ENCODE measurements at regions not wholly inside any gene's neighbourhood (a gene's known extent, or its start where the extent isn't known, plus 50 kb on each side); places are given as distances from the start of the nearest gene placed in this dataset.

GRCh38 chr13:75231235-75231634 is 250.7 kb downstream of the TBC1D4 start:
- Histone ChIP-seq H3K4me3 (ENCODE audit: control insufficient read depth in 1 of 2, extremely low read depth in 1 of 2, low read length in 1 of 2) (no peak overlapping the region), H3K27ac (ENCODE audit: low read length) (no peak overlapping the region), H3K4me1 (ENCODE audit: control insufficient read depth in 1 of 2, extremely low read depth in 1 of 2, insufficient read depth in 2 of 2, low read length in 2 of 2) (no peaks in the 10 kb centered on the region), H3K36me3 (ENCODE audit: control insufficient read depth in 2 of 2, extremely low read depth in 1 of 2, insufficient read depth in 1 of 2, low read length in 1 of 2) (no peaks in the 10 kb centered on the region), H3K27me3 (replicated peaks in 1 of 2; ENCODE audit: control insufficient read depth in 2 of 2, extremely low read depth in 1 of 2, insufficient read depth in 2 of 2, low read length in 1 of 2) (no peaks in the 10 kb centered on the region), H3K9me3 (no peaks in the 10 kb centered on the region)
- ChIA-PET CTCF (interaction anchor here in 1 of 2 donors (1.0 kb wide), 1 partner anchor 16 kb away, joined by 4 read pairs; no protein-coding TSS in a partner anchor), POLR2A (no interaction called here)
- no peak for DNase-seq
- no peaks in the 10 kb centered on the region for H3K4me1 Mint-ChIP-seq
- no peak for ATAC-seq (replicated peaks in 1 of 4)
- no peak overlapping the region for H3K4me3 Mint-ChIP-seq
- no peaks in the 10 kb centered on the region for H3K9me3 Mint-ChIP-seq
- H3K36me3 Mint-ChIP-seq, result no peaks in the 10 kb centered on the region
- no peak overlapping the region for H3K27ac Mint-ChIP-seq
- H3K27me3 Mint-ChIP-seq, result no peaks in the 10 kb centered on the region
- no CpG with 5 or more reads among the region's 1 CpG for WGBS (ENCODE audit: insufficient coverage)

GRCh38 chr13:75226733-75227435 is 255.1 kb downstream of the TBC1D4 start:
- no peaks in the 10 kb centered on the region for H3K9me3 Mint-ChIP-seq
- POLR2A ChIA-PET, result no interaction called here

GRCh38 chr13:75226092-75226491 is 255.9 kb downstream of the TBC1D4 start:
- no peak overlapping the region for H3K27ac Mint-ChIP-seq
- no peak overlapping the region for H3K27ac ChIP-seq (ENCODE audit: low read length)
- peaks cover 0 to 4% of the 10 kb centered on the region in 2 donors for H3K27me3 Mint-ChIP-seq
- no peaks in the 10 kb centered on the region for H3K27me3 ChIP-seq (replicated peaks in 1 of 2; ENCODE audit: control insufficient read depth in 2 of 2, extremely low read depth in 1 of 2, insufficient read depth in 2 of 2, low read length in 1 of 2)
- H3K36me3 ChIP-seq (ENCODE audit: control insufficient read depth in 2 of 2, extremely low read depth in 1 of 2, insufficient read depth in 1 of 2, low read length in 1 of 2), result no peaks in the 10 kb centered on the region
- no peak overlapping the region for H3K4me3 ChIP-seq (ENCODE audit: control insufficient read depth in 1 of 2, extremely low read depth in 1 of 2, low read length in 1 of 2)
- no peaks in the 10 kb centered on the region for H3K9me3 Mint-ChIP-seq
- POLR2A ChIA-PET, result no interaction called here
- no peaks in the 10 kb centered on the region for H3K4me1 Mint-ChIP-seq
- no peaks in the 10 kb centered on the region for H3K36me3 Mint-ChIP-seq
- H3K4me1 ChIP-seq (ENCODE audit: control insufficient read depth in 1 of 2, extremely low read depth in 1 of 2, insufficient read depth in 2 of 2, low read length in 2 of 2), result no peaks in the 10 kb centered on the region
- H3K4me3 Mint-ChIP-seq, result no peak overlapping the region
- WGBS (ENCODE audit: insufficient coverage), result 88% methylated on average over 8 of the region's 9 CpGs
- no peak for DNase-seq
- H3K9me3 ChIP-seq, result no peaks in the 10 kb centered on the region
- CTCF ChIA-PET, result interaction anchor here in 1 of 2 donors (0.9 kb wide), 1 partner anchor 10 kb away, joined by 3 read pairs; no protein-coding TSS in a partner anchor
- ATAC-seq (replicated peaks in 1 of 4), result no peak

More at GRCh38 chr13:75226733-75227435, 255.1 kb downstream of the TBC1D4 start:
- Histone ChIP-seq H3K4me3 (ENCODE audit: control insufficient read depth in 1 of 2, extremely low read depth in 1 of 2, low read length in 1 of 2) (no peak overlapping the region), H3K27me3 (replicated peaks in 1 of 2; ENCODE audit: control insufficient read depth in 2 of 2, extremely low read depth in 1 of 2, insufficient read depth in 2 of 2, low read length in 1 of 2) (no peaks in the 10 kb centered on the region), H3K27ac (ENCODE audit: low read length) (no peak overlapping the region), H3K36me3 (ENCODE audit: control insufficient read depth in 2 of 2, extremely low read depth in 1 of 2, insufficient read depth in 1 of 2, low read length in 1 of 2) (no peaks in the 10 kb centered on the region), H3K4me1 (ENCODE audit: control insufficient read depth in 1 of 2, extremely low read depth in 1 of 2, insufficient read depth in 2 of 2, low read length in 2 of 2) (no peaks in the 10 kb centered on the region), H3K9me3 (no peaks in the 10 kb centered on the region)
- no CpG with 5 or more reads among the region's 3 CpGs for WGBS (ENCODE audit: insufficient coverage)
- CTCF ChIA-PET, result interaction anchor here in 1 of 2 donors (0.9 kb wide), 1 partner anchor 11 kb away, joined by 3 read pairs; no protein-coding TSS in a partner anchor
- Mint-ChIP-seq H3K27me3 (peaks cover 0 to 4% of the 10 kb centered on the region in 2 donors), H3K36me3 (no peaks in the 10 kb centered on the region), H3K4me1 (no peaks in the 10 kb centered on the region), H3K4me3 (no peak overlapping the region), H3K27ac (no peak overlapping the region)
- DNase-seq (no peak), ATAC-seq (replicated peaks in 1 of 4) (no peak)

GRCh38 chr13:75225288-75226032 is 256.5 kb downstream of the TBC1D4 start:
- peaks cover 4 to 8% of the 10 kb centered on the region in 2 donors for H3K27me3 Mint-ChIP-seq
- CTCF ChIA-PET, result no interaction called here
- no peak overlapping the region for H3K4me3 ChIP-seq (ENCODE audit: control insufficient read depth in 1 of 2, extremely low read depth in 1 of 2, low read length in 1 of 2)
- ATAC-seq (replicated peaks in 1 of 4), result no peak
- WGBS (ENCODE audit: insufficient coverage), result 86% methylated on average over 1 of the region's 1 CpG
- no peak for DNase-seq
- no peak overlapping the region for H3K4me3 Mint-ChIP-seq
- H3K4me1 Mint-ChIP-seq, result no peaks in the 10 kb centered on the region
- H3K36me3 ChIP-seq (ENCODE audit: control insufficient read depth in 2 of 2, extremely low read depth in 1 of 2, insufficient read depth in 1 of 2, low read length in 1 of 2), result no peaks in the 10 kb centered on the region
- POLR2A ChIA-PET, result no interaction called here
- no peaks in the 10 kb centered on the region for H3K9me3 ChIP-seq
- no peaks in the 10 kb centered on the region for H3K9me3 Mint-ChIP-seq
- H3K27ac Mint-ChIP-seq, result no peak overlapping the region
- no peak overlapping the region for H3K27ac ChIP-seq (ENCODE audit: low read length)
- H3K4me1 ChIP-seq (ENCODE audit: control insufficient read depth in 1 of 2, extremely low read depth in 1 of 2, insufficient read depth in 2 of 2, low read length in 2 of 2), result no peaks in the 10 kb centered on the region
- H3K27me3 ChIP-seq (replicated peaks in 1 of 2; ENCODE audit: control insufficient read depth in 2 of 2, extremely low read depth in 1 of 2, insufficient read depth in 2 of 2, low read length in 1 of 2), result no peaks in the 10 kb centered on the region
- no peaks in the 10 kb centered on the region for H3K36me3 Mint-ChIP-seq

GRCh38 chr13:75224053-75224742 is 257.8 kb downstream of the TBC1D4 start:
- H3K9me3 ChIP-seq, result no peaks in the 10 kb centered on the region
- POLR2A ChIA-PET, result no interaction called here
- 92% methylated on average over 2 of the region's 6 CpGs for WGBS (ENCODE audit: insufficient coverage)
- no peak overlapping the region for H3K4me3 ChIP-seq (ENCODE audit: control insufficient read depth in 1 of 2, extremely low read depth in 1 of 2, low read length in 1 of 2)
- Mint-ChIP-seq H3K36me3 (no peaks in the 10 kb centered on the region), H3K27ac (no peak overlapping the region), H3K4me3 (no peak overlapping the region), H3K4me1 (peaks cover 6 to 8% (median 6%) of the 10 kb centered on the region in 3 donors), H3K27me3 (peaks cover 8 to 14% of the 10 kb centered on the region in 2 donors), H3K9me3 (no peaks in the 10 kb centered on the region)
- CTCF ChIA-PET, result interaction anchor here in 1 of 2 donors (0.6 kb wide), 1 partner anchor 95 kb away, joined by 4 read pairs; no protein-coding TSS in a partner anchor
- H3K27me3 ChIP-seq (replicated peaks in 1 of 2; ENCODE audit: control insufficient read depth in 2 of 2, extremely low read depth in 1 of 2, insufficient read depth in 2 of 2, low read length in 1 of 2), result peaks cover 0 to 11% of the 10 kb centered on the region in 2 experiments
- H3K36me3 ChIP-seq (ENCODE audit: control insufficient read depth in 2 of 2, extremely low read depth in 1 of 2, insufficient read depth in 1 of 2, low read length in 1 of 2), result no peaks in the 10 kb centered on the region
- no peak for ATAC-seq (replicated peaks in 1 of 4)
- no peak for DNase-seq
- H3K27ac ChIP-seq (ENCODE audit: low read length), result no peak overlapping the region
- H3K4me1 ChIP-seq (ENCODE audit: control insufficient read depth in 1 of 2, extremely low read depth in 1 of 2, insufficient read depth in 2 of 2, low read length in 2 of 2), result peaks cover 0 to 9% of the 10 kb centered on the region in 2 experiments

- no peaks in the 10 kb centered on the region for H3K36me3 ChIP-seq (ENCODE audit: control insufficient read depth in 2 of 2, extremely low read depth in 1 of 2, insufficient read depth in 1 of 2, low read length in 1 of 2)
- peaks cover 6 to 9% (median 6%) of the 10 kb centered on the region in 3 donors for H3K4me1 Mint-ChIP-seq
- H3K27me3 ChIP-seq (replicated peaks in 1 of 2; ENCODE audit: control insufficient read depth in 2 of 2, extremely low read depth in 1 of 2, insufficient read depth in 2 of 2, low read length in 1 of 2), result peaks cover 2 to 11% of the 10 kb centered on the region in 2 experiments
- no peak overlapping the region for H3K4me3 Mint-ChIP-seq
- ATAC-seq (replicated peaks in 1 of 4) (no peak), DNase-seq (no peak)
- H3K27me3 Mint-ChIP-seq, result peaks cover 22 to 23% of the 10 kb centered on the region in 2 donors
- WGBS (ENCODE audit: insufficient coverage), result 89% methylated on average over 1 of the region's 1 CpG
- ChIA-PET POLR2A (interaction anchor here in 1 of 2 donors (0.6 kb wide), 1 partner anchor 1245 kb away, joined by 8 read pairs; no protein-coding TSS in a partner anchor), CTCF (interaction anchor here in 1 of 2 donors (0.6 kb wide), 1 partner anchor 891 kb away, joined by 3 read pairs; no protein-coding TSS in a partner anchor)
- H3K4me1 ChIP-seq (ENCODE audit: control insufficient read depth in 1 of 2, extremely low read depth in 1 of 2, insufficient read depth in 2 of 2, low read length in 2 of 2), result peaks cover 0 to 9% of the 10 kb centered on the region in 2 experiments
- H3K27ac Mint-ChIP-seq, result no peak overlapping the region
- no peak overlapping the region for H3K4me3 ChIP-seq (ENCODE audit: control insufficient read depth in 1 of 2, extremely low read depth in 1 of 2, low read length in 1 of 2)
- H3K27ac ChIP-seq (ENCODE audit: low read length), result no peak overlapping the region
- no peaks in the 10 kb centered on the region for H3K9me3 Mint-ChIP-seq
- no peaks in the 10 kb centered on the region for H3K9me3 ChIP-seq
- H3K36me3 Mint-ChIP-seq, result no peaks in the 10 kb centered on the region
Observed at GRCh38 chr13:75222031-75222430, 259.9 kb downstream of the TBC1D4 start.
